ENCODE measurements at regions not wholly inside any gene's neighbourhood (a gene's known extent, or its start where the extent isn't known, plus 50 kb on each side); places are given as distances from the start of the nearest gene placed in this dataset.

DNA sequence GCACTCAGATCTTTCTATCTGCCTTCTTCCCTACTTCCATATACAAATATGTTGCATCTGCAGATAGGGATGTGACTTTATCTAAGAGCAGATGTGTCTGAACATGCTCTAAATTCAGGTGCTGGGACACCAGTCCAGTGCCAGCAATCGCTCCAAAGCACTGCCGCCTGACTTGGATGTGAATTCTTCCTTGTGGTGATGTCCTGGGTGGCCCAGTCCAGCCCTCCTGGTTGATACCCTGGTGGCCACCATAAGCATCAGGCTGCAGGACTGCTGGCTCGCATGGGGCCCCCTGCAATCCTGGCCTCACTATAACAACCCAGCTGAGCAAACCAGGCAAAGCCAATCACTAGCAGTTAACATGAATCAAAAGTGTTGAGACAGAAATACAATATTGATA, 149.2 kb upstream of the PDE1C start:
- TF ChIP-seq POLR2A (IDR thresholded peaks at IDR 0.05) (no peak), POLR2AphosphoS5 (IDR thresholded peaks at IDR 0.05) (no peak), EP300 (IDR thresholded peaks at IDR 0.05) (no peak)
- TF ChIP-seq, protein P1, sequence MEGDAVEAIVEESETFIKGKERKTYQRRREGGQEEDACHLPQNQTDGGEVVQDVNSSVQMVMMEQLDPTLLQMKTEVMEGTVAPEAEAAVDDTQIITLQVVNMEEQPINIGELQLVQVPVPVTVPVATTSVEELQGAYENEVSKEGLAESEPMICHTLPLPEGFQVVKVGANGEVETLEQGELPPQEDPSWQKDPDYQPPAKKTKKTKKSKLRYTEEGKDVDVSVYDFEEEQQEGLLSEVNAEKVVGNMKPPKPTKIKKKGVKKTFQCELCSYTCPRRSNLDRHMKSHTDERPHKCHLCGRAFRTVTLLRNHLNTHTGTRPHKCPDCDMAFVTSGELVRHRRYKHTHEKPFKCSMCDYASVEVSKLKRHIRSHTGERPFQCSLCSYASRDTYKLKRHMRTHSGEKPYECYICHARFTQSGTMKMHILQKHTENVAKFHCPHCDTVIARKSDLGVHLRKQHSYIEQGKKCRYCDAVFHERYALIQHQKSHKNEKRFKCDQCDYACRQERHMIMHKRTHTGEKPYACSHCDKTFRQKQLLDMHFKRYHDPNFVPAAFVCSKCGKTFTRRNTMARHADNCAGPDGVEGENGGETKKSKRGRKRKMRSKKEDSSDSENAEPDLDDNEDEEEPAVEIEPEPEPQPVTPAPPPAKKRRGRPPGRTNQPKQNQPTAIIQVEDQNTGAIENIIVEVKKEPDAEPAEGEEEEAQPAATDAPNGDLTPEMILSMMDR (IDR thresholded peaks at IDR 0.05): no peak
